ENCODE measurements at regions not wholly inside any gene's neighbourhood (a gene's known extent, or its start where the extent isn't known, plus 50 kb on each side); places are given as distances from the start of the nearest gene placed in this dataset.

DNA sequence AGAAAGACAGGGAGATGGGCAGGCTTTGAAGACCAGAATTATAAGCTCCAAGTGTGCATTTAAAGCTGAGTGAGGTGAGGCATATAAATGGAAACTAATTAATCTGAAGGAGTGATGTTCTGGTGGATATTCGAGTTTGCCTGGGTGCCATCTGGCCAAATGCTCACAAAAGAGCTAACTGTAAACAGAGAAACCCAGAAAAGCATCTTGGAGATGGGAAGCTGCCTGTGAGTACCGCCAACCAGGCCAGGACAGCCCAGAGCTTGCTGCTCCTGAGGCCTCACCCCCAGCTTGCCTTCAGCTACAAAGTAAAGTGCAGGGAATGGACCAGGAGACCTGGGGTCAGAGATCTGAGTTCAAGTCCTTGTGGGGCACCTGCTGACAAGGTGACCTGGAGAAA is 446.1 kb upstream of the MYT1L start:
- TF ChIP-seq CTCF (IDR thresholded peaks at IDR 0.05), result no peak
- no peak for TF ChIP-seq POLR2A (IDR thresholded peaks at IDR 0.05; ENCODE audit: low read depth)
- no peak for TF ChIP-seq POLR2AphosphoS5 (IDR thresholded peaks at IDR 0.05)
